ENCODE measurements at regions not wholly inside any gene's neighbourhood (a gene's known extent, or its start where the extent isn't known, plus 50 kb on each side); places are given as distances from the start of the nearest gene placed in this dataset.
"Not testable (repeated sequence)": the region's sequence is repeated elsewhere in the genome, so short reads cannot be mapped to it uniquely, and the experiment has no call there.

DNA sequence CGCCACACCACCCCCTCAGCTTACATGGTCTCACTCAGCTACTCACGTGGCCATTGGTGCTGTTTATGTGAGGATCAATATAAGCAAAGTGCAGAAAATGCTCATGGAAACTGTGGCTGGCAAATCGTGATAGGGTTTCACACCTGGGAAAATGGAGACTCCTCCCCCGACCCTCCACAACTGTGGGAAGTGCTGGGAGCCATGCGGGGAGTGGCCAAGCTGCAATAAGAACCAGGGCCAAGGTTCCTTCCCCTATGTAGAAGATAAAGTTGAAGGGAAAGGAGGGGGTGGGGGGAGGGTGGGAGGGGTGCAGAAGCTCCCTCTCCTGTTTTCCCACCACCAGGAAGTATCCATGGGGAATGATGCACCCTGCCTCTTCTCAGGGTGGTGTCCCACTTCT is 145.5 kb upstream of the MAMLD1 start:
- DNase-seq = no peak

DNA sequence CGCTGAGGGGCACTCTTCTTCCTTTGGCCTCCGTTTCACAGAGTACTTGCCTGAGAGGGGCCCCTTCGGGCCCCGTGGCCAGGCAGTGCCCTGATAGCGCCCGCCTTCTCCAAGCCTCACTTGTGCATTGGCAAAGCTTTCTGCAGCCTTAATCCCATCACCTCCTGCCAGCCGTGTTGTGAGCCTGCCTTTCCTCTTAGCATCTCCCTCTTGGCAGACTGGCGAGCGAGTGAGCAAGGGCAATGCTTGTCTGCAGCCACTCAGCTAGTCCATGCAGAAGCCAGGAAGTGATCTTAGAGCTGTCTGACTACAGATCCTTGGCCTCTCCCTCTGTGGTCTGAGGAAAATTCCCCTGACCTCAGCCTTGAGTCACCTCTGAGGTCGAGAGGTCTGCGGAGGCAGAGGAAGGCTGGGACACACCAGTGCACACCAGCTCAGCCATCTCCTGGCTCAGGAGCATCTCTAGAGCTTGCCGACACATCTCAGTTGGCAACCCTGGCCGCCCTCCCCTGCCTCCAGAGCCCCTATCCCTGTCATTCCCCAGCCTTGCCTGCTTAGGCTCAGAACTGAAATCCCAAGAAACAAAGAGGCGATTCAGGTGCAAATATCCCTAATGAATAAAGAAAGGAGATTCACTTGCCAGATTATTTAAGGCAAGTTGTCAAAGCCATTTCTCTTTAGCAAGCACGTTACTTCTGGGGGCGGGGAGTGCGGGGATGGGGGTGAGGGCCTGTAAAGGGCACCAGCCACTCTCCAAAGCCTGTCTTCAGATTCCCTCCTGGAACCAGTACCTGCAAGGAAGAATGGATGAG is 143.5 kb upstream of the MAMLD1 start:
- no peak for DNase-seq

DNA sequence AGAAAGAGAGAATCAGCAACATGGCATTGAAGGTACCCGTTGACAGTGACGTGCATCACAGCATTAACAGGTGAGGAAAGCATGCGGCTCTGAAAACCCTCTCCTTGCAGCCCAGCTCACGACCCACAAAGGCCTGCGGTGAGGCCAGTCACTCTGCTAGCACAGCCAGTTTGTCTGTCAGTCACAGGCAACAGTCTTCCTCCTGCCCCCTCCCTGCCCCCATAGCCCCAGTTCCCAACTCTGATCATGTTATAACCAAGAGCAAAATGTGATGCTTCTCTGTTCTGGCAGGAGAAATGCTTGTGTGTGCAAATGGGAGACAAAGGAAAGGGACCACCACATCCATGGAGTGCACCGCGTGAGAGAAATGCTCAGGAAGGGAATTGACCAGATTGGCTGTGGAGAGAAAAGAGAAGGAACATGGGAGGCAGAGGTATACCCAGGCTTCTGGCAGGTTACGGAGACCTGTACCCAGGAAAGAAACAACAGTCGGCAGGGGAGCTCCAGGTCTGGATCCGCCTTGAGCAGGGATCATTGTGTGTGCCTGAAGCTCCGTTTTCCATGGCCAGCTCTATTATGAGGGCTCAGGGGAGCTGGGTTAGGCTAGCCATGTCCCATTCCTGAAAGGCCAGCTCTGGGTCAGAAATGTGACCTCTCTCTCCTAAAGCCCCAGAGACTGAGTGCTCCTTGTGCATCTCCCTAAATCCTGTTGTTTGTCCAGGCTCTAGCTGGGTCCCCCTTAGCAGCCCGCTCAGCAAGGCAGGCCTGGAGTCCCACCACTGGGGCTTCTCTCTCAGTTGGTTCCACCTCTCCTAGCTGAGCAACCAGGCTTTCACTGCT is 139.7 kb upstream of the MAMLD1 start:
- DNase-seq = peak; percentile 46

DNA sequence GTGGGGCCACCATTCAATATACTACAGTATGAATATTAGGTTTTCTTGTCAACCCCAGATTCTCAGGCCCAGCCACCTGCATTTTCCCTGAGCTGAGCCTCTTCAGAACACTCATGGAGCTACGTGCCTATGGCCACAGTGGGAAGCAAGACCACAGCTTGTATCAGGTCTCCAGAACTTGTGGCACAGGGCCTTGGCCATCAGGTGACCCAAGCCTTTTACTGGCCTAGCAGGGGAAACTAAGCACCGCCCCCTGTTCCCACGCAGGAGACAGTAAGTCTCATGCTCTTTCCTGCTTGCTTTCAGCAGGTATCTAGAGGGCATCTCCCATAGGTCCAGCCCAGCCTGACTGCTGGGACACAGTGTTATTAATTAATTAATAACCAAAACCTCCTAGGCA is 138.4 kb upstream of the MAMLD1 start:
- no peak for DNase-seq

DNA sequence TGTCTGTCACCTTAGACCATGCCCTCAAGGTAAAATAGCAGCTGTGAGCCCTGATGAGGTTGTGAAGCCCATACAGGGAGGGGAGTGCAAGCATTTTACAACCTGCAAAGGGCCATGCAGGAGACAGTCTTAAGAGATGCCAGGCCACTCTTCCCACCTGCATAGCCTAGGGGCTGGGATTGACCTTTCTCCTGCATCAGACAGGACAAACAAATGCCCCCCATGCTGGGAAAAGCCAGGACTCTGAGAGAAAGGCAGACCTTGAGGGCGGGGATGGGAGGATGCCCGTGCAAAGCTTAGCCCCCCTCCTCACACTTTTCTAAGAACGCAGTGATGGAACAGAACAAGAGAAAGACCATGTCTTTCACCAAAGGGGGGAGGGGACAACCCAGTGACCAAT is 137.9 kb upstream of the MAMLD1 start:
- DNase-seq = peak; percentile 37

DNA sequence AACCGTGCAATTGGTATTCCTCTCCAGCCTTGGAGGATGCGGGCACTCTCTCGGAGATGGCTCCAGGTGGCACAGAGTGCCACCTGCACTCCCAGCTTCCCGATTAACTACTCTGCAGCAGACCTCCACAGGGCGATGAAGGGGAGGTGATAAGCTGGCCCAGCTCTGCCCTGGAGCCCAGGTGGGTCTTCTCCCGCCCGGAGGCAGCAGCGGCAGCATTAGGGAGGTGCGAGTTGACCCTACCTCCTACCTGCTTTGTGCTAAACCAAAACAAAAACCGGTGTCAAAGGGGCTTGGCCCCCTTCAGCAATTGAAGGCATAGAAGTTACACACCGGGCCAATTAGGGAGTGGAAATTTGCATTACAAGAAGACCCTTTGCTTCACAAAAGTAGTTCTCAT is 137.4 kb upstream of the MAMLD1 start:
- DNase-seq = peak; percentile 37

DNA sequence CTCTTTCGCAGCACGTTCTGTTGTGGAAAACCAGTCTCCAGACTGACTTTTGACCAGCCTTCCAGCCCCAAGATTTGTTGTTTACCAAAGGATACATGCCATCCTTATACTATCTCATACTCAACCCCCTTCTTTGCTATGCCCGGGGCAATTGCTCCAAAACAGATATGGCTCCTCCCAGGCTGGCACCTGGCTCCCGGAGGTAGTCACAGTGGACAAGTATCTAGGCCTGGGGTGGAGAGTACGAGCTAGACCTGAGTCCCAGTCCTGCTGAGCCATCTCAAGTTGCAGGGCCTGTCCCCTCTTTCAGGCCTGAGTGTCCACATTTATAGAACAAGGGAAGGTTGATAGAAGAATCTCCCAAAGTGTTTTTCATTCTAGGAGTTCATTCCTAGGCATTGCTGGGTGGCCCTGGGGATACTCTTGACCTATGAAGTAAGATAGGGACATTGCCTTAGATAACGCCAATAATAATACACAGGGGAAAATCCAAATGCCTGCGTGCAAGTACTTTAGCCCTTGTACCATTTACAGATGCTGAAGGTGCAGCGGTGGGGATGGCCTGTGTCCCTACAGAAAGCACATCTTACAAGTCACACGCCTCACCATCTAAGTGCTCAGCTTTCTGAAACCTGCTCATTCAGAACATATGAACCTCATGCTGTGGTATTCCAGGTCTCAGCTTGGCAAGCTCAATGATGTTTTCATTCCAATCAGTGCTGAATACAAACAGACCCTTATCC is 136.7 kb upstream of the MAMLD1 start:
- peak; percentile 32 for DNase-seq

DNA sequence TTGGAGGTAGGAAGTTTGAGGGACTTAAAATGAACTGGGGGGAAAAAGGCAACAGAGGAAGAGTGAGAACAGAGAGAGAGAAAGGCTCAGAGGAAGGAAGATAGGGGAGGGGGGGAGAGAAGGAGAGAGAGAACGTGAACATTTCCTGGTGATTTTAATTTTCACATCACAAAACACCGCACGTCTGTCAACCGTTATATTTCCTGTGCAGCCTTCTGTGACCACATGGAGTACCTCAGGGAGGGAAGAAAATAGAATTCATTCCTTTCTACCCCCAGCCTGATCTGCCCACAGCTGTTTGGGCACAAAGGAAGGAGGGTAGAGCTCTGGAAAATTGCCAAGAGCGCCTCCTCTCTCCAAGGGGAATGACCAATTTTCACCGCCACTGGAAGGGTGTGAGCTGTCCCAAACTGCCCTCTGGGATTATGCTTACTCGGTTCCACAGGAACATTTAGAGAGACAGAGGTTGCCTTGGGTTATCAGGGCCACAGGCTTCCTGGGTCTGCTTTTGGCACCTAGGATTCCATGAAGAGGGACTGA is 135.7 kb upstream of the MAMLD1 start:
- no peak for DNase-seq

DNA sequence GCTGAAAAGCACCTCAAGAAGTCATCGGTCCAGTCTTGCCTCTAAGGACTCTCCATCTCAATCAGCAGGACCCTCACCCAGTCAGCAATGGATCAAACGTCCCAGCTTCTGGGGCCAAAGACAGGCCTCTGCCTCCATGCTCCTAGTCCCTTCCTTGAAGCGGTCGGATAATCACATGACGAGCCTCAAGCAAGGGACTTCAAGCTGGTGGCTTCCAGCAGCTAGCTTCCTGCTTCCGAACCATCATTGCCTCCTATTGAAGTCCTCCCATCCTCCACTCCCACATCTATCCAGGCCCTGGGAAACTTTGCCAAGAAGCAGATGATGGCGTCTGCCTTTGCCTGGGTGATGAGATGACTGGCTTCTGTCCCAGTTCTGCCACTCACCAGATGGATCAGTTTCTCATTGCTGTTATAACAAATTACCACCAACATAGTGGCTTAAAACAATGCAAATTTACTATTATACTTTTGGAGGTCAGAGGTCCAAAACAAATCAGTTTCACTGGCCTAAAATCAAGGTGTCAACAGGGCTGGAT is 135.2 kb upstream of the MAMLD1 start:
- DNase-seq = peak; percentile 37

DNA sequence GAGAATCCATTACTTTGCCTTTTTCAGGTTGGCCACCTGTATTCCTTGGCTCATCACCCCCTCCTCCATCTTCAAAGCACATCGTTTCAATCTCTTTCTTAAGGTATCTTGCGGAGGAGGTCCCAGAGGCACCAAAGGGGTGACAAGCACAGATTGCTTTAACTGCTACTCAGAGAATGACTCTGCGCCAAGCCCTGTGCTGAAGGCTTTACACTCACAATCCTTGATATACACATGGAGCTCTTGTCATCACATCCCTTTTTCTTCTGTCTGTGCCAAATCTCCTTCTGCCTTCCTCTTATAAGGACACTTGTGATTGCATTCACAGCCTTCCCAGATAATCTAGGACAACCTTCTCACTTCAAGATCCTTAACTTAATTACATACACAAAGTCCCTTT is 134.7 kb upstream of the MAMLD1 start:
- DNase-seq = no peak

DNA sequence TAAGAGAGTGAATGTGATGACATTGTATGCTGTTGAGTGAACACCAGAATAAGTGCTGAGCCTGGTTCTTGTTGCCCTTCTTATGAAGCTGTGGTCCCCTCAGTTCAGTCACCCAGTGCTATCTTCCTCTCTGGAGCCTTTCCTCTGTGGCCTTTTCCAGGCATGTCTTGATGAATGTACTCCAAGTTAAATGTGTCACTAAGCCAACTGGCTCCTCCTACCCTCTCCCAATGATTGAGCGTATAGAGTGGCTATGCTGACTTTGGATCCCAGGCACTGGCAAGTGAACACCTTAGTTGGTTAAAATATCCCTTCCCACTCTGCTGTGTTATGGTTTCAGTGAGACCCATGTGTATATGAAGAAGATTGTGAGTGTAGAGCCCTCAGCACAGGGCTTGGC is 134.1 kb upstream of the MAMLD1 start:
- no peak for DNase-seq

DNA sequence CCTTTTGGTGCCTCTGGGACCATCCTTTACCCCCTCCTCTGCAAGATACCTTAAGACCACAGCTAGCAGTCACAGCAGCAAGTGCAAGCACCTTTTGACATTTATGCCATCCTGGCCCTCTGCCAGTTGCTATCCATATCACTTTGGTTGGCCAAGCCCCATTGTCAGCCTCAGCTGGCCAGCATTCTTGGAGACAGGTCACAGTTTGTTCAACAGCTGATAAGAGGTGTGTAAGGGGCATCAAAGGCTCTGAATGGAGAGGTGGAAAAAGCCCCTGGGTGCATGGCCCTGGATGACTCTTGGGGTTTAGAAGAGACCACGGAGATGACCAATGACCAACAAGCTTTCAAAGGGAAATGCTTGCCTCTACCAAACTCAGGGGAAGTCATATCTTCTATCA is 133.6 kb upstream of the MAMLD1 start:
- no peak for DNase-seq

DNA sequence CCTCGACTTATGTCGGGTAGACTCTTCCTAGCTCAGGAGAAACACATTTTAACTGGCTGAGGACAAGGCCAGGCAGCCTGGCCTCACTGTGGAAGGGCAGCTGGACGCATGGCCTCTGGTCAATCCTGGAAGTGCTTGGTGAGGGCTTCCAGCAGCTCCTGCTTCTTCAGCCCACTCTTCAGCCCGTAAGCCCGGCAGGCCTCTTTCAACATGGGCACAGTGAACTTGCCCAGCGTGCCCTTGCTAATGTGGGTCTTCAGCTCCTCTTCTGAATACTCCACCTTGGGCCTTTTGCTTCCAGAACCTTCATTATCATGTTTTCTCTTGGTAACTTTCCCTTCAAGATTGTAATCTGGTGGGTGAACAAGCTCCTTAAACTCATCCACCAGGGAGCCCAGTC is 132.2 kb upstream of the MAMLD1 start:
- DNase-seq = not testable (repeated sequence)

DNA sequence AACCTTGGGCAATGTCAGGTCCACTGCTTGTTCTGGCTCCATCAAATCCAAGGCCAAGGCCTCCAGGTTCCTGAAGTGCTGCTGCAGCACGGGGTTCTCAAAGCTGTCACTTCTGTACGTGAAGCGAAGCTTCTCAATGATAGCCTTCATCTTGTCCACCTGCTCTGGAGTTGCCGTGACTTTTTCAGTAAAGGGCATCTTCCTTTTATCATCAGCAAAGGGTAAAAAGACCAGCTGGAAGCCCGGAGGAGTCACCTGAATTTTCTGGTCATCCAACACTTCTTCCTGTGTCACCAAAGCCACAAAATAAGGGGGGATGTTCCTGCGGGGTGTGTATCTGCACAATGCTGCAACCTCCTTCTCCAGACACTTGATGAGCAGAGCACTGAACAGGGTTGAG is 131.7 kb upstream of the MAMLD1 start:
- not testable (repeated sequence) for DNase-seq

DNA sequence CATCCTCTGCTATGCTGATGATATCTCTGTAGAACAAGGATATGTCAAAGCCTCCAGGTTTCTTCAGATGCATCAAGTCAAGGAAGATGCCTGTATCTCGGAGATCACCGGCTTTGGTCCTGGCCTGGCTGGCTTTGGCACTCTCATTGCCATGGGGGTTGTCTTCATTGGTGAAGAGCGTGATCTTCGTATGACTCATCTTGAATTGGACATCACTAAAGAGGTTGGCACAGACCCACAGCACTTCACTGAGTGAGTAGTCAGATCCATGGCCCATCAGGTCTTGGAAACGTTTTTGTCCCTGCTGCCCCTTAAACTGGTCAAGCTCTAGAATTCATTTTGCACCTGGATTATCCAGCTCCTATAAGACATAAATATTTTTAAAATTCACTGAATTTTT is 130.9 kb upstream of the MAMLD1 start:
- DNase-seq = not testable (repeated sequence)

DNA sequence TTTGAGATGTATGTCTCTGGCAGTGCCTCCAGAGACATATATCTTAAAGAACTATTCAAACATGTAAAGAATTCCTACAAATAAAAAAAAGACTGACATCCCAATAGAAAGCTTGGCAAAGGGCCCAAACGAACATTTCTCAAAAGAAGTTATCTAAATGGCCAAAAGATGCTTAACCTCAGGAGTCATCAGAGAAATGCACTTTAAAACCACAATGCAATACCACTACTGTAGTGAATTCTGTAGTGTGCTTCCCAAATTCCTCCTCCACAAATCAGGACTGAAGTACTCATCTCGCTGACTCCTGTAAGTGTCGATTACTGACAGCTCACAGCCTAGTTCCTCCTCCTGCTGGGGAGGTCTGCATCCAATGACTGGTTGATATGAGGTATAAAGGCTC is 129.0 kb upstream of the MAMLD1 start:
- no peak for DNase-seq

DNA sequence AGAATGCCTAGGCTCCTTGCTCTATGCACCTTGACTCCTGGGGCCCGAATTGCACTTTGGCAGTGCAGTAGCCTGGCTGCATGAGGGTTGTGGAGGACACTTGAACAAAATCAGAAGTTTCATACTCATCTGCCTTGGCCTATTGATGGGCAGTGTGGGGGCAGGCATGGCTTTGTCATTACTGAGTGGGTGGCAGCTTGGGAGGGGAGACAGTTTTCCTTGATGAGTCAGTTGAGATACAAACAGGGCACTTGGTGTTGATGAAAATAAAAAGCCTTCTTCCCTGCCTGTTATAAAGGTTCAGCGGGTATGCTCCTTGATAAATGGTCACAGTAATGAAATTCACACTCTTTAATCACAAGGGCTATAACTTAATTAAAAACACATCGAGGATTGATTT is 126.8 kb upstream of the MAMLD1 start:
- peak; percentile 30 for DNase-seq

DNA sequence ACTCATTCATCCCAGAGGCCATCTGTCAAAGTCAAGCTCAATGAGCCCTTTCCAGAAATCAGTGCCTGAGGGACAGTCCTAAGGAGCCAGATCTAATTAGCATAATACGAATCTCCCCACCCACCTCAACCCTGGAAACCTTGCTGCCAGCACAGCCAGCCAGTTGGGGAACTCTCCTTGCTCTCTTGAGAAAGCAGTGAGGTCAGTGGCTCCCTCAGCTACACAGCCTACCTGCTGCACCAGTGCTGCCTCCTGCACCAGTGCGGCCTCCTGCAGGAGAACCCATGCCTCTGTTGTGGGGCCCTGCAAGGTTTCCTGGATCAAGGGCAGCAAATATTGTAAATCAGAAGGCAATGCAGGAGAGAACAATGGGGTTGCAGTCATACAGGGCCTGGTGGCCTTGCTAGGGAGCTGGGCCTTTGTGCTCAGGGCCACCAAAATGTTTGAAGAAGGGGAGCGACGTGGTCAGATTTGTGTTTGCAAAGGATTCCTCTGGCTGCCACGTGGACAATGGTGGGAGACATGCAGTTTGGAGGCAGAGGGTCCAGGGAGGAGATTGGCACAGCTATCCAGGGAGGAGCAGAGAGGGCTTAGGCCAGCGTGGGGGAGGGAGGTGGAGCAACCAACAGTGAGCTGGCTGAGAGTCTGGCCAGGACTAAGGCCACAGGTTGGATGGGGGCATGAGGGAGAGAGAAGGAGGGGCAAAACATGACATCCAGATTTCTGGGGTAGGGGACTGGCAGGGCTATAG is 124.3 kb upstream of the MAMLD1 start:
- DNase-seq = peak; percentile 40

DNA sequence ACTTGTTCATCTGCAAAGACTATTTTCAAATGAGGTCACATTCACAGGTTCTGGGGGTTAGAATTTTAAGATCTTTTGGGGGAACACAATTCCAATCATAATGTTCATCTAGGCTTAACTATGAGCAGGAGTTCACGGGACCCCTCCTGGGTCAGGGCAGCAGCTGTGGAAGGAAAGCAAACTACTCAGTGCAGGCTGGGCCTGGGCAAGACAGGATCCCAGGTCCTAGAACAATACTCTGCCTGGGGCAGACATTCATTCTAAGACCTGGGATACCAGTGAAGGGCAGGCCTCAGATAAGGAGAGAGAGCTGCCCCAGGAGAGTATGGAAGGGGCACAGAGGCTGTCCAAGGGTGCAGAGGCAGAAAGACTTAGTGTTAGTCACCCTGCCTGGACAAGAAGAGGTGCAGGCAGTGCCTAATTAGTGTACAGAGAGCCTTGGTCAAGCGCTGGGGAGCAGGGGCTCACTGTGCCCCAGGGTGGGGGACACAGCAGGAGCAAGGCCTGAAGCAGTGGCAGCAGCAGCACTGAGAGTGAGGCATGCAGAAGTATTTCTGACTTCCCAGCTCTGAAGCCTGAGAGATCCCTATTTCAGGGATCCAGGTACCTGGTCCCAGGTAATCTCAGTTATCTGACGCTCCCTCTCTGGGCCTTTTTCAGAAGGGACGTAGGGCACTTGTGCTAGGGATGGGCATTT is 123.0 kb upstream of the MAMLD1 start:
- DNase-seq = peak; percentile 37

DNA sequence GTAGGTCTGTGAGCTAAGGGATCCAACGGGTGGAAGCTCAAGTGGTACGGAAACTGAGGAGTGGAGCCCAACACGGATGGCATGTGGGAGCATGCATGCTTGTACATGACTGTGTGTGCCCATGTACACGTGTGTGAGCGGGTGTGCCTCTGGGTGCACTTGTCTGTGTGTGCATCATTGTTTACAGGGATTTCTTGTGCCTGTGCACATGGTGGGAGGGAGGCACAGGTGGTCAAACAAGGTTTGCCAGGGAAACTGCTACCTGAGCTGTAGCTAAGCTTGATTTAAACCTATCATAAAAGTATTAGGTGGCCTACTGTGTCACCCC is 122.5 kb upstream of the MAMLD1 start:
- peak; percentile 32 for DNase-seq

DNA sequence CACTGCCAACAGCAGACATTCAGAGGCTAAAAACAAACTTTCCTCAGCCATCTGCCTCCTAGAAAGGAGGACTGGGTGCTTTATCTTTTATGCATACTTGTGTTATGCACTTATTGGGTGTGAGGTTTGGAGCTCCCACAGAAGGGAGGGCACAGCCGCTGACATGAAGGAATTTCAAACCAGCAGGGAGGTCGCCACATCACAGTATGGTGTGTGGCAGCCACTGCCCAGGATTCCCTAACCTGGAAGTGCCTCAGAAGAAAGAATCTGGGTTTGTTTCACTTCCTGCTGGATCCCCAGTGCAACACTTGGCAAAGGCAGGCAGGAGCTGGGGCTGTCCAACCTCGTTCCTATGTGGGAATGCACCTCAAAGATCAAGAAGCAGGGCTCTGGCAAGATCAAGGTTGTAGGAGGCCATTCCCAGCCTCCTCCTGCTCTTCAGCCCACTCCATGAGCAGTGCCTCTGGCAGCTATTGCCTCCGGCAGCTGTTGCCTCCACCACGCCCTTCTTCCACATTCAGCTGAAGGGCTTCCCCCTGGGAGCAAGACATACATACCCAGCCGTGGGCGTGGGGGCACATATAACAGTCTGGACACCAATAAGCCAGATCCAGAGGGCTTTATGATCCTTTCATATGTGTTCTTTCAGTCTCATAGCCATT is 109.0 kb upstream of the MAMLD1 start:
- peak; percentile 38 for DNase-seq

Measured in activated CD8-positive, alpha-beta memory T cell treated with anti-CD3 and anti-CD28 coated beads for 24 hours (primary cell).